HL-60 (cell line): ENCODE measurements at regions not wholly inside any gene's neighbourhood (a gene's known extent, or its start where the extent isn't known, plus 50 kb on each side); places are given as distances from the start of the nearest gene placed in this dataset.

Source experiments
- DNase-seq, 2 experiments: peaks; one replicate each; pipeline ENCODE4 v3.0.0-alpha.2; 2010 to 2020; ENCODE audit warnings: low read depth in 1 of 2, low spot score in 1 of 2
- H3K27ac ChIP-seq: fragments of 250-450 bp; sonication (Bioruptor Pico); replicated peaks from 2 replicates; pipeline ENCODE4 v1.5.1; 2020; ENCODE audit warnings: mild to moderate bottlenecking, moderate library complexity
- H3K27me3 ChIP-seq: fragments of 250-450 bp; sonication (Bioruptor Pico); 2 replicates; pipeline ENCODE4 v1.5.1; 2021; ENCODE audit warnings: mild to moderate bottlenecking, moderate library complexity; ENCODE audit not compliant: insufficient read depth, poor library complexity, severe bottlenecking
- H3K4me3 ChIP-seq: replicated peaks from 2 replicates; pipeline ENCODE4 v1.5.1; 2011; ENCODE audit warnings: mild to moderate bottlenecking, control low read depth, low read length; ENCODE audit not compliant: insufficient read depth
- GABPA ChIP-seq: IDR thresholded peaks from 2 replicates; pipeline ENCODE4 v1.6.1; 2012; ENCODE audit warnings: low read depth
- POLR2AphosphoS5 ChIP-seq: IDR thresholded peaks from 2 replicates; pipeline ENCODE4 v1.6.1; 2012; ENCODE audit warnings: low read depth
- REST ChIP-seq: IDR thresholded peaks from 2 replicates; pipeline ENCODE4 v1.6.1; 2012; ENCODE audit warnings: low read depth; ENCODE audit not compliant: insufficient replicate concordance
- SPI1 ChIP-seq: IDR thresholded peaks from 2 replicates; pipeline ENCODE4 v1.6.1; 2012; ENCODE audit warnings: low read depth, mild to moderate bottlenecking, borderline replicate concordance
- TF ChIP-seq, protein P1 (sequence below): IDR thresholded peaks from one replicate; pipeline ENCODE4 v1.5.1; 2011; ENCODE audit warnings: low read length, control low read depth, inconsistent platforms; ENCODE audit not compliant: insufficient read depth

GRCh38 chr3:27779176-27779575 lies 57.1 kb upstream of the EOMES start:
- no peak for TF ChIP-seq SPI1
- no peak for TF ChIP-seq REST
- no peak for TF ChIP-seq GABPA
- TF ChIP-seq, protein P1, sequence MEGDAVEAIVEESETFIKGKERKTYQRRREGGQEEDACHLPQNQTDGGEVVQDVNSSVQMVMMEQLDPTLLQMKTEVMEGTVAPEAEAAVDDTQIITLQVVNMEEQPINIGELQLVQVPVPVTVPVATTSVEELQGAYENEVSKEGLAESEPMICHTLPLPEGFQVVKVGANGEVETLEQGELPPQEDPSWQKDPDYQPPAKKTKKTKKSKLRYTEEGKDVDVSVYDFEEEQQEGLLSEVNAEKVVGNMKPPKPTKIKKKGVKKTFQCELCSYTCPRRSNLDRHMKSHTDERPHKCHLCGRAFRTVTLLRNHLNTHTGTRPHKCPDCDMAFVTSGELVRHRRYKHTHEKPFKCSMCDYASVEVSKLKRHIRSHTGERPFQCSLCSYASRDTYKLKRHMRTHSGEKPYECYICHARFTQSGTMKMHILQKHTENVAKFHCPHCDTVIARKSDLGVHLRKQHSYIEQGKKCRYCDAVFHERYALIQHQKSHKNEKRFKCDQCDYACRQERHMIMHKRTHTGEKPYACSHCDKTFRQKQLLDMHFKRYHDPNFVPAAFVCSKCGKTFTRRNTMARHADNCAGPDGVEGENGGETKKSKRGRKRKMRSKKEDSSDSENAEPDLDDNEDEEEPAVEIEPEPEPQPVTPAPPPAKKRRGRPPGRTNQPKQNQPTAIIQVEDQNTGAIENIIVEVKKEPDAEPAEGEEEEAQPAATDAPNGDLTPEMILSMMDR, result no peak
- TF ChIP-seq POLR2AphosphoS5, result no peak
- DNase-seq, result no peak
- Histone ChIP-seq H3K27ac (no peak overlapping the region), H3K4me3 (no peak overlapping the region), H3K27me3 (peaks cover 9% of the 10 kb centered on the region)

DNA sequence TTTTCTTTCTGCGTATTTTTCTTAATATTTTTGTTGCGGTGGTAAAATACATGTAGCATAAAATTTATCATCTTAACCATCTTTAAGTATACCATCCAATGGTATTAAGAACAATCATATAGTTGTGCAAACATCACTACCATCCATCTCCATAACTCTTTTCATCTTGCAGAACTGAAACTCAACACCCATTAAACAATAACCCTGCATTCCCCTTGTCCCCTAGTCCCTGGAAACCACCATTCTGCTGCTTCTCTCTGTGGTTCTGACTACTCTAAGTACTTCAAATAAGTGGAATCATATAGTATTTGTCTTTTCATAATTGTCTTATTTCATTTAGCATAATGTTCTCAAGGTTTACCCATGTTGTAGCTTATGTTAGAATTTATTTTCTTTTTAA lies 67.3 kb upstream of the EOMES start:
- Histone ChIP-seq H3K27me3 (no peaks in the 10 kb centered on the region), H3K27ac (no peak overlapping the region), H3K4me3 (no peak overlapping the region)
- TF ChIP-seq SPI1, result no peak
- no peak for TF ChIP-seq POLR2AphosphoS5
- TF ChIP-seq REST, result no peak
- TF ChIP-seq, protein P1, result no peak
- TF ChIP-seq GABPA, result no peak
- DNase-seq, result no peak

- Histone ChIP-seq H3K27ac (no peak overlapping the region), H3K4me3 (no peak overlapping the region), H3K27me3 (no peaks in the 10 kb centered on the region)
- DNase-seq, result no peak
- TF ChIP-seq, protein P1, result no peak
- TF ChIP-seq POLR2AphosphoS5, result no peak
Observed at GRCh38 chr3:27791956-27792355, 69.8 kb upstream of the EOMES start.

GRCh38 chr3:27792869-27793268 lies 70.7 kb upstream of the EOMES start:
- no peak overlapping the region for H3K27ac ChIP-seq
- no peak for DNase-seq
- TF ChIP-seq, protein P1, result no peak
- no peak for TF ChIP-seq POLR2AphosphoS5
- TF ChIP-seq GABPA, result no peak
- TF ChIP-seq REST, result no peak
- no peak for TF ChIP-seq SPI1
- H3K27me3 ChIP-seq, result no peaks in the 10 kb centered on the region
- no peak overlapping the region for H3K4me3 ChIP-seq
